ENCODE measurements at regions not wholly inside any gene's neighbourhood (a gene's known extent, or its start where the extent isn't known, plus 50 kb on each side); places are given as distances from the start of the nearest gene placed in this dataset.
"Not testable (repeated sequence)": the region's sequence is repeated elsewhere in the genome, so short reads cannot be mapped to it uniquely, and the experiment has no call there.

- peak; percentile 32 to 76 for DNase-seq
Measured at GRCh38 chr18:47397671-47398319, 146.3 kb upstream of the SKOR2 start.

GRCh38 chr18:47391665-47392064 lies 140.2 kb upstream of the SKOR2 start:
- no peak for DNase-seq

GRCh38 chr18:47390410-47391024 lies 139.1 kb upstream of the SKOR2 start:
- DNase-seq, result no peak

GRCh38 chr18:47389210-47389609 lies 137.8 kb upstream of the SKOR2 start:
- DNase-seq, result no peak

GRCh38 chr18:47387864-47388263 lies 136.4 kb upstream of the SKOR2 start:
- no peak for DNase-seq

GRCh38 chr18:47383729-47384128 lies 132.3 kb upstream of the SKOR2 start:
- DNase-seq, result no peak

- no peak for DNase-seq
Measured at GRCh38 chr18:47381975-47382570, 130.6 kb upstream of the SKOR2 start.

- no peak for DNase-seq
Measured at GRCh38 chr18:47380153-47380552, 128.7 kb upstream of the SKOR2 start.

GRCh38 chr18:47373465-47373864 lies 122.0 kb upstream of the SKOR2 start:
- no peak for DNase-seq

- no peak for DNase-seq
Measured at GRCh38 chr18:47370052-47370451, 118.6 kb upstream of the SKOR2 start.

GRCh38 chr18:47354061-47354460 lies 102.6 kb upstream of the SKOR2 start:
- not testable (repeated sequence) for DNase-seq

GRCh38 chr18:47346016-47346415 lies 94.6 kb upstream of the SKOR2 start:
- DNase-seq, result no peak

GRCh38 chr18:47345291-47345690 lies 93.8 kb upstream of the SKOR2 start:
- no peak for DNase-seq

GRCh38 chr18:47343291-47343690 lies 91.8 kb upstream of the SKOR2 start:
- DNase-seq, result no peak

GRCh38 chr18:47342566-47342965 lies 91.1 kb upstream of the SKOR2 start:
- DNase-seq, result no peak

- no peak for DNase-seq
Measured at GRCh38 chr18:47341678-47342077, 90.2 kb upstream of the SKOR2 start.

- DNase-seq, result no peak
Measured at GRCh38 chr18:47334966-47335365, 83.5 kb upstream of the SKOR2 start.

GRCh38 chr18:47333926-47334635 lies 82.6 kb upstream of the SKOR2 start:
- DNase-seq, result no peak

GRCh38 chr18:47331641-47332040 lies 80.2 kb upstream of the SKOR2 start:
- DNase-seq, result no peak

- no peak for DNase-seq
Measured at GRCh38 chr18:47331026-47331425, 79.6 kb upstream of the SKOR2 start.

- DNase-seq, result peak; percentile 2 to 15
Measured at GRCh38 chr18:47323158-47323557, 71.7 kb upstream of the SKOR2 start.

- DNase-seq, result no peak
Measured at GRCh38 chr18:47321815-47322214, 70.4 kb upstream of the SKOR2 start.

GRCh38 chr18:47317824-47318508 lies 66.5 kb upstream of the SKOR2 start:
- DNase-seq, result no peak
